Hippocampal formation (tissue), 2 donors: ENCODE measurements at regions not wholly inside any gene's neighbourhood (a gene's known extent, or its start where the extent isn't known, plus 50 kb on each side); places are given as distances from the start of the nearest gene placed in this dataset.
"Not testable (repeated sequence)": the region's sequence is repeated elsewhere in the genome, so short reads cannot be mapped to it uniquely, and the experiment has no call there.

ENCODE experiments used
- DNase-seq, 2 donors: peaks; one replicate each; lab custom pipeline; 2025; lab: John Stamatoyannopoulos, UW

- DNase-seq = no peak
These were observed 268.5 kb downstream of the LRIG3 start for GRCh38 chr12:58651850-58652249.

- no peak for DNase-seq
These were observed 266.3 kb downstream of the LRIG3 start for GRCh38 chr12:58654021-58654420.

GRCh38 chr12:58655375-58655774, 264.9 kb downstream of the LRIG3 start:
- no peak for DNase-seq

- DNase-seq = no peak
These were observed 263.9 kb downstream of the LRIG3 start for GRCh38 chr12:58656254-58657009.

- DNase-seq = no peak
These were observed 263.1 kb downstream of the LRIG3 start for GRCh38 chr12:58657190-58657589.

GRCh38 chr12:58665375-58665774, 254.9 kb downstream of the LRIG3 start:
- DNase-seq = no peak

GRCh38 chr12:58668233-58668632, 252.1 kb downstream of the LRIG3 start:
- no peak for DNase-seq

GRCh38 chr12:58668871-58669270, 251.4 kb downstream of the LRIG3 start:
- no peak for DNase-seq

GRCh38 chr12:58670623-58671022, 249.7 kb downstream of the LRIG3 start:
- DNase-seq = no peak

GRCh38 chr12:58671196-58671595, 249.1 kb downstream of the LRIG3 start:
- DNase-seq = no peak

- no peak for DNase-seq
These were observed 247.3 kb downstream of the LRIG3 start for GRCh38 chr12:58673021-58673420.

GRCh38 chr12:58677833-58678232, 242.5 kb downstream of the LRIG3 start:
- DNase-seq = not testable (repeated sequence)

- no peak for DNase-seq
These were observed 241.6 kb downstream of the LRIG3 start for GRCh38 chr12:58678753-58679152.

GRCh38 chr12:58681730-58682129, 238.6 kb downstream of the LRIG3 start:
- no peak for DNase-seq

GRCh38 chr12:58695263-58695662, 225.0 kb downstream of the LRIG3 start:
- no peak for DNase-seq

GRCh38 chr12:58701536-58701935, 218.8 kb downstream of the LRIG3 start:
- no peak for DNase-seq

- no peak for DNase-seq
These were observed 216.4 kb downstream of the LRIG3 start for GRCh38 chr12:58703866-58704265.

- not testable (repeated sequence) for DNase-seq
These were observed 215.5 kb downstream of the LRIG3 start for GRCh38 chr12:58704770-58705169.

GRCh38 chr12:58710901-58711300, 209.4 kb downstream of the LRIG3 start:
- no peak for DNase-seq

GRCh38 chr12:58711974-58712373, 208.3 kb downstream of the LRIG3 start:
- DNase-seq = no peak

- DNase-seq = no peak
These were observed 207.3 kb downstream of the LRIG3 start for GRCh38 chr12:58712976-58713375.

- DNase-seq = no peak
These were observed 201.1 kb downstream of the LRIG3 start for GRCh38 chr12:58719161-58719560.

GRCh38 chr12:58720421-58720820, 199.9 kb downstream of the LRIG3 start:
- DNase-seq = no peak
